ENCODE measurements at regions not wholly inside any gene's neighbourhood (a gene's known extent, or its start where the extent isn't known, plus 50 kb on each side); places are given as distances from the start of the nearest gene placed in this dataset.

DNA sequence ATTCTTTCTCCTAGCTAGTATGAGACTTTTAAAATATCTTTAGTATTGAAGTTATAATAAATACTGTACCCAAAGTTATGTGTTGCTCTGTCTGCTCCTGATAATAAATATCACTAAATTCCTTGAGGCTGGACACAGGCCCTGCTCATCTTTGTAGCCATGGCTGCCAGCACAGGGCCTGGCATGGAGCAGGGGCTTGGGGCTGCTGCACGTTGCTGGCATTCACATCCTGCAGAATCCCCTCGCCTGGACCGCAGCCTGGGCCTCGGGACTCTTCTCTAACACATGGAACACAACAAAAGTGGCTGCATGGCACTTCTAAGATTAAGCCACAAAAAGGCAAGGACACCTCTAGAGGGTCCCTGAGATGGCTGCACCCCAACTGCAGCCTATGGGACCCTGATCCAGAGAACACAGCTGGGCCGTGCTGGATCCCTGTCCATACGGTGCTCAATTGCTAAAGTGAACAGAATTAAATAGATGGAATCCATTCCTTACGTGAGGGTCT is 477.5 kb upstream of the MYT1L start:
- no peak overlapping the region for H3K4me2 ChIP-seq
- H3K27ac Mint-ChIP-seq, result no peak overlapping the region
- DNase-seq (ENCODE audit: low spot score), result no peak
- peaks cover 3% of the 10 kb centered on the region for H3K27me3 Mint-ChIP-seq (ENCODE audit: insufficient read depth, low read depth)
- TF ChIP-seq EZH2 (IDR thresholded peaks at IDR 0.05), result no peak
- TF ChIP-seq, protein P1, sequence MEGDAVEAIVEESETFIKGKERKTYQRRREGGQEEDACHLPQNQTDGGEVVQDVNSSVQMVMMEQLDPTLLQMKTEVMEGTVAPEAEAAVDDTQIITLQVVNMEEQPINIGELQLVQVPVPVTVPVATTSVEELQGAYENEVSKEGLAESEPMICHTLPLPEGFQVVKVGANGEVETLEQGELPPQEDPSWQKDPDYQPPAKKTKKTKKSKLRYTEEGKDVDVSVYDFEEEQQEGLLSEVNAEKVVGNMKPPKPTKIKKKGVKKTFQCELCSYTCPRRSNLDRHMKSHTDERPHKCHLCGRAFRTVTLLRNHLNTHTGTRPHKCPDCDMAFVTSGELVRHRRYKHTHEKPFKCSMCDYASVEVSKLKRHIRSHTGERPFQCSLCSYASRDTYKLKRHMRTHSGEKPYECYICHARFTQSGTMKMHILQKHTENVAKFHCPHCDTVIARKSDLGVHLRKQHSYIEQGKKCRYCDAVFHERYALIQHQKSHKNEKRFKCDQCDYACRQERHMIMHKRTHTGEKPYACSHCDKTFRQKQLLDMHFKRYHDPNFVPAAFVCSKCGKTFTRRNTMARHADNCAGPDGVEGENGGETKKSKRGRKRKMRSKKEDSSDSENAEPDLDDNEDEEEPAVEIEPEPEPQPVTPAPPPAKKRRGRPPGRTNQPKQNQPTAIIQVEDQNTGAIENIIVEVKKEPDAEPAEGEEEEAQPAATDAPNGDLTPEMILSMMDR (IDR thresholded peaks at IDR 0.05), result no peak
- TF ChIP-seq EZH2phosphoT487 (IDR thresholded peaks at IDR 0.05), result no peak
- no peaks in the 10 kb centered on the region for H3K9me3 ChIP-seq (ENCODE audit: low read depth)
- no peak overlapping the region for H3K4me3 Mint-ChIP-seq
- no peaks in the 10 kb centered on the region for H3K36me3 ChIP-seq
- no peaks in the 10 kb centered on the region for H3K79me2 ChIP-seq (ENCODE audit: low read depth)
- H3K27me3 ChIP-seq, result no peaks in the 10 kb centered on the region
- H3F3A ChIP-seq (ENCODE audit: low read depth), result no peaks in the 10 kb centered on the region
- H3K9me3 Mint-ChIP-seq, result peaks cover 11% of the 10 kb centered on the region
- H4K20me1 ChIP-seq (ENCODE audit: low read depth), result no peaks in the 10 kb centered on the region
- no peaks in the 10 kb centered on the region for H3K4me1 ChIP-seq
- no peak overlapping the region for H2AFZ ChIP-seq (replicated peaks)
- no peaks in the 10 kb centered on the region for H3K36me3 Mint-ChIP-seq
- no peak overlapping the region for H3K4me3 ChIP-seq
- H3K9ac ChIP-seq, result no peak overlapping the region
- H3K27ac ChIP-seq, result no peak overlapping the region
- H3K4me1 Mint-ChIP-seq, result no peaks in the 10 kb centered on the region

DNA sequence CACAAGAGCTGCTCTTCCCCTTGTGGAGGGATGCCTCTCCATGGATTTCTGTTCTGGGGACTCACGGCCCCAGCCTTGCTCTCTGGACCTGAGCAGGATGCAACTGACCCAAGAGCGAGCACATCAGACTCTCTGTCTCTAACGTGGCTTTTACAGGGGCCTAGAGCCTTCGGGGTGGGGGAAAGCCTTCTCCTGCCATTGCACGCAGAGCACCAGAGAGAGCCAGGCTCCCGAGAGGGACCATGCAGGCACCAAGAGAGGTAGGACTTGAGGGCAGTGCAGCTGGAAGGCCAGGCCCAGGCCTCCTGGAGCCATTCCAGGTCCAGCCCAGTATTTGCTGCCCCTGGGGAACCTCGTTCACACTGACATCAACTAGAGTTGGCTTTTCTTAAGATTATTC is 475.6 kb upstream of the MYT1L start:
- H3K9me3 ChIP-seq (ENCODE audit: low read depth), result no peaks in the 10 kb centered on the region
- H3K4me3 Mint-ChIP-seq, result no peak overlapping the region
- no peaks in the 10 kb centered on the region for H3F3A ChIP-seq (ENCODE audit: low read depth)
- H3K4me2 ChIP-seq, result no peak overlapping the region
- no peaks in the 10 kb centered on the region for H3K36me3 Mint-ChIP-seq
- TF ChIP-seq EZH2phosphoT487 (IDR thresholded peaks at IDR 0.05) (no peak), EZH2 (IDR thresholded peaks at IDR 0.05) (no peak)
- TF ChIP-seq, protein P1 (IDR thresholded peaks at IDR 0.05), result no peak
- no peaks in the 10 kb centered on the region for H3K36me3 ChIP-seq
- no peaks in the 10 kb centered on the region for H3K27me3 ChIP-seq
- H3K9ac ChIP-seq, result no peak overlapping the region
- DNase-seq (ENCODE audit: low spot score), result no peak
- H4K20me1 ChIP-seq (ENCODE audit: low read depth), result no peaks in the 10 kb centered on the region
- H3K27ac ChIP-seq, result no peak overlapping the region
- H3K4me1 Mint-ChIP-seq, result no peaks in the 10 kb centered on the region
- H3K79me2 ChIP-seq (ENCODE audit: low read depth), result no peaks in the 10 kb centered on the region
- H3K27me3 Mint-ChIP-seq (ENCODE audit: insufficient read depth, low read depth), result peaks cover 6% of the 10 kb centered on the region
- H3K9me3 Mint-ChIP-seq, result peaks cover 18% of the 10 kb centered on the region
- H3K4me1 ChIP-seq, result no peaks in the 10 kb centered on the region
- no peak overlapping the region for H3K4me3 ChIP-seq
- H2AFZ ChIP-seq (replicated peaks), result no peak overlapping the region
- no peak overlapping the region for H3K27ac Mint-ChIP-seq

DNA sequence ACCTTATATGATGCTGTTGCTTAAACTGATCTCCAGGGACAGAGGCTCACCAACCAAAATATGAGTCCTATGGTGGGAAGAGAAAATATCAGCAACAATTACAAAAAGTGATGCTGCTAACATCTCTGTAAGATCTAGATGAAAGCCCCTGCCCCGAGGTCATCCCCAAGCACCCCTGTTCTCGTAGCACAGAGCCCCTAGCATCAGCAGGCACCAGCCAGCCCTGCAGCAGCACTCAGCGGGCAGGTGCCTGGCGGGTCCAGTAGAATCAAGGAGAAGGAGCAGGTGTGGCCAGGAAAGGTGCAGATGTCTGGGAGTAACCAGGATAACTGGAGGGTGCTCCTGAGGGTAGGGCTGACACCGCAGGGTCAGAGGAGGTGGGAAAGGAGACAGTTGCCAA is 474.2 kb upstream of the MYT1L start:
- H3K4me1 Mint-ChIP-seq, result no peaks in the 10 kb centered on the region
- no peak overlapping the region for H3K4me2 ChIP-seq
- TF ChIP-seq, protein P1 (IDR thresholded peaks at IDR 0.05), result no peak
- no peak for TF ChIP-seq EZH2phosphoT487 (IDR thresholded peaks at IDR 0.05)
- TF ChIP-seq EZH2 (IDR thresholded peaks at IDR 0.05), result no peak
- no peak overlapping the region for H3K4me3 ChIP-seq
- no peak overlapping the region for H3K27ac Mint-ChIP-seq
- H2AFZ ChIP-seq (replicated peaks), result no peak overlapping the region
- H3K79me2 ChIP-seq (ENCODE audit: low read depth), result no peaks in the 10 kb centered on the region
- H3K36me3 Mint-ChIP-seq, result no peaks in the 10 kb centered on the region
- H3K27ac ChIP-seq, result no peak overlapping the region
- no peaks in the 10 kb centered on the region for H3K36me3 ChIP-seq
- H3K27me3 ChIP-seq, result no peaks in the 10 kb centered on the region
- DNase-seq (ENCODE audit: low spot score), result no peak
- H3K4me3 Mint-ChIP-seq, result no peak overlapping the region
- H3F3A ChIP-seq (ENCODE audit: low read depth), result no peaks in the 10 kb centered on the region
- no peaks in the 10 kb centered on the region for H3K9me3 ChIP-seq (ENCODE audit: low read depth)
- H3K9ac ChIP-seq, result no peak overlapping the region
- peaks cover 22% of the 10 kb centered on the region for H3K9me3 Mint-ChIP-seq
- H3K4me1 ChIP-seq, result no peaks in the 10 kb centered on the region
- H3K27me3 Mint-ChIP-seq (ENCODE audit: insufficient read depth, low read depth), result peaks cover 6% of the 10 kb centered on the region
- no peaks in the 10 kb centered on the region for H4K20me1 ChIP-seq (ENCODE audit: low read depth)
